Stomach (tissue), 8 donors: ENCODE measurements at regions not wholly inside any gene's neighbourhood (a gene's known extent, or its start where the extent isn't known, plus 50 kb on each side); places are given as distances from the start of the nearest gene placed in this dataset.

Experiments
- DNase-seq, 2 donors: peaks; one replicate each; pipeline versions ENCODE4 v3.0.0 to v3.0.0-alpha.2; 2013 to 2019
- H3K27ac ChIP-seq, 5 donors: fragments of 200-600 bp in 4 of 5; sonication (generic) in 4 of 5; one replicate each; pipeline ENCODE4 v1.5.1; 2013 to 2019; ENCODE audit warnings: mild to moderate bottlenecking in 1 of 5, moderate library complexity in 1 of 5
- H3K27me3 ChIP-seq, 3 donors: fragments of 200-600 bp; sonication (generic); one replicate each; pipeline ENCODE4 v1.5.1; 2017 to 2019; ENCODE audit warnings: mixed run types in 1 of 3
- H3K36me3 ChIP-seq, 4 donors: fragments of 200-600 bp; sonication (generic); 1 replicate in 3 of 4; 2 replicates in 1 of 4; pipeline ENCODE4 v1.5.1; 2016 to 2019
- H3K4me1 ChIP-seq, 4 donors: fragments of 200-600 bp; sonication (generic); one replicate each; pipeline ENCODE4 v1.5.1; 2016 to 2019
- H3K4me3 ChIP-seq, 4 donors: fragments of 200-600 bp; sonication (generic) in 3 of 4; one replicate each; pipeline ENCODE4 v1.5.1; 2016 to 2019; ENCODE audit warnings: mild to moderate bottlenecking in 1 of 4
- H3K9me3 ChIP-seq, 4 donors: fragments of 200-600 bp; sonication (generic); one replicate each; pipeline ENCODE4 v1.5.1; 2016 to 2019
- CTCF ChIP-seq, 7 experiments: fragments of 450-650 bp in 4 of 7; fragments of 200-600 bp in 3 of 7; sonication (generic) in 3 of 7; IDR thresholded peaks; one replicate each; pipeline ENCODE4 v1.5.1; 2016 to 2019; ENCODE audit warnings: antibody characterized with exemption in 7 of 7, control low read depth in 2 of 7, mild to moderate bottlenecking in 1 of 7
- EP300 ChIP-seq: sonication (generic); formaldehyde crosslinking; IDR thresholded peaks from one replicate; pipeline ENCODE4 v1.6.1; 2017; ENCODE audit warnings: antibody characterized with exemption
- POLR2A ChIP-seq, 4 donors: fragments of 450-650 bp; IDR thresholded peaks; one replicate each; pipeline ENCODE4 v1.6.1; 2016; ENCODE audit warnings: antibody characterized with exemption in 4 of 4, control low read depth in 2 of 4, mild to moderate bottlenecking in 1 of 4, moderate library complexity in 1 of 4
- POLR2AphosphoS5 ChIP-seq, 3 donors: sonication (generic); formaldehyde crosslinking; IDR thresholded peaks; one replicate each; pipeline ENCODE4 v1.6.1; 2016; ENCODE audit warnings: antibody characterized with exemption in 3 of 3
- WGBS, 5 donors: extraction: QIAGEN DNeasy Blood & Tissue Kit in 3 of 5; methylation state at CpG; one replicate each; pipeline versions ENCODE4 v1.1.5 to v1.1.7; 2013 to 2018; 5-methylcytosine and 5-hydroxymethylcytosine counted together
- intact Hi-C: fragments of 100-400 bp; cut with DNase I; formaldehyde crosslinking; loops from one replicate; pipeline ENCODE4 v1.15.1; 2023; ENCODE audit warnings: low total_unique reads
- donor health status: healthy with polysubstance abuse.
- donor health status: Bipolar disorder and iron deficiency.
- donor health status: healthy.

GRCh38 chr2:150663143-150663542, 175.7 kb upstream of the RND3 start:
- 65 to 79% (median 68%) methylated on average over 1 of the region's 1 CpG for WGBS, 5 donors
- H3K27ac ChIP-seq: no peak overlapping the region
- no peak overlapping the region for H3K4me3 ChIP-seq
- no peaks in the 10 kb centered on the region for H3K36me3 ChIP-seq
- no peak for DNase-seq
- intact Hi-C loops: no loop called here
- H3K4me1 ChIP-seq: no peaks in the 10 kb centered on the region
- H3K27me3 ChIP-seq: no peaks in the 10 kb centered on the region
- peaks cover 0 to 18% (median 9%) of the 10 kb centered on the region in 4 donors for H3K9me3 ChIP-seq
- no peak for TF ChIP-seq POLR2A (IDR thresholded peaks at IDR 0.05)
- TF ChIP-seq EP300: no peak

DNA sequence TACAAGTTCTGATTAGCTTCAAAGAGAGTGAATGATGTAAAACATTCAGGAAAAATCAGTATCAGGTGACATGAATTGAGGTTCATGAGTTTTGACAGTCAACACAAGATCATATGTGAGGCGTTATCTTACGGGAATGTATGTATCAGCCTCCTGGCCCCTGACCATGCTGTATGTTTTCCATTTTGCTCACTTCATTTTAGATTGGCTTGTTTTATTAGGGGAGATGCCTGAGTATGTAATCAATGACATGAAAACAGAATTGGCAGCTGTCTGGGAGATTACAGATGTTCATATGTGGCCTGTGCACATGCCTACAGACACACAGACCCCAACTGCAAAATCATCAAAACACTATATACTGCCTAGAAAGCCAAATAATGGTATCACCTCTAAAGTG, 168.5 kb upstream of the RND3 start:
- Histone ChIP-seq H3K9me3 (peaks cover 0 to 10% (median 2%) of the 10 kb centered on the region in 4 donors), H3K4me1 (no peaks in the 10 kb centered on the region), H3K27ac (no peak overlapping the region), H3K27me3 (no peaks in the 10 kb centered on the region), H3K36me3 (no peaks in the 10 kb centered on the region), H3K4me3 (no peak overlapping the region)
- WGBS, 5 donors: 97 to 100% (median 99%) methylated on average over 2 of the region's 2 CpGs
- TF ChIP-seq CTCF (IDR thresholded peaks at IDR 0.05) (no peak), POLR2A (IDR thresholded peaks at IDR 0.05) (no peak), EP300 (no peak), POLR2AphosphoS5 (IDR thresholded peaks at IDR 0.05) (no peak)
- DNase-seq: no peak
- intact Hi-C loops: no loop called here

GRCh38 chr2:150653351-150653750, 165.9 kb upstream of the RND3 start:
- Histone ChIP-seq H3K27ac (no peak overlapping the region), H3K9me3 (peaks cover 0 to 6% (median 0%) of the 10 kb centered on the region in 4 donors), H3K4me1 (no peaks in the 10 kb centered on the region), H3K36me3 (no peaks in the 10 kb centered on the region), H3K4me3 (no peak overlapping the region), H3K27me3 (no peaks in the 10 kb centered on the region)
- intact Hi-C loops: no loop called here
- 83 to 100% (median 90%) methylated on average over 1 of the region's 1 CpG for WGBS, 5 donors
- TF ChIP-seq CTCF (IDR thresholded peaks at IDR 0.05): no peak
- no peak for TF ChIP-seq EP300
- TF ChIP-seq POLR2AphosphoS5 (IDR thresholded peaks at IDR 0.05): no peak
- TF ChIP-seq POLR2A (IDR thresholded peaks at IDR 0.05): no peak
- no peak for DNase-seq

- WGBS, 5 donors: 71 to 85% (median 76%) methylated on average over 5 of the region's 5 CpGs
- H3K36me3 ChIP-seq: no peaks in the 10 kb centered on the region
- no peak overlapping the region for H3K4me3 ChIP-seq
- no peak overlapping the region for H3K27ac ChIP-seq
- intact Hi-C loops: no loop called here
- TF ChIP-seq POLR2AphosphoS5 (IDR thresholded peaks at IDR 0.05) (no peak), EP300 (no peak), CTCF (IDR thresholded peaks at IDR 0.05) (no peak), POLR2A (IDR thresholded peaks at IDR 0.05) (no peak)
- H3K9me3 ChIP-seq: no peaks in the 10 kb centered on the region
- DNase-seq: no peak
- no peaks in the 10 kb centered on the region for H3K27me3 ChIP-seq
- peaks cover 0 to 5% (median 0%) of the 10 kb centered on the region in 4 donors for H3K4me1 ChIP-seq
Measured at GRCh38 chr2:150647943-150648342, 160.5 kb upstream of the RND3 start.

GRCh38 chr2:150646746-150647145, 159.3 kb upstream of the RND3 start:
- Histone ChIP-seq H3K9me3 (no peaks in the 10 kb centered on the region), H3K36me3 (no peaks in the 10 kb centered on the region), H3K27me3 (no peaks in the 10 kb centered on the region), H3K4me1 (peaks cover 0 to 5% (median 0%) of the 10 kb centered on the region in 4 donors), H3K27ac (no peak overlapping the region), H3K4me3 (no peak overlapping the region)
- intact Hi-C loops: no loop called here
- WGBS, 5 donors: 87 to 91% (median 90%) methylated on average over 4 of the region's 4 CpGs
- DNase-seq: no peak
- TF ChIP-seq CTCF (IDR thresholded peaks at IDR 0.05) (no peak), POLR2AphosphoS5 (IDR thresholded peaks at IDR 0.05) (no peak), POLR2A (IDR thresholded peaks at IDR 0.05) (no peak), EP300 (no peak)
